ENCODE measurements at regions not wholly inside any gene's neighbourhood (a gene's known extent, or its start where the extent isn't known, plus 50 kb on each side); places are given as distances from the start of the nearest gene placed in this dataset.

GRCh38 chr3:81859524-81859923 is 98.1 kb upstream of the GBE1 start:
- TF ChIP-seq CTCF (conservative IDR thresholded peaks at IDR 0.05) (no peak), ZFX (IDR thresholded peaks at IDR 0.05) (no peak)
